K562 (cell line): ENCODE measurements at regions not wholly inside any gene's neighbourhood (a gene's known extent, or its start where the extent isn't known, plus 50 kb on each side); places are given as distances from the start of the nearest gene placed in this dataset.

ENCODE experiments used
- ATF1 ChIP-seq, 2 experiments: fragments of 450-650 bp in 1 of 2; IDR thresholded peaks; 2 replicates each; pipeline ENCODE4 v1.6.1; 2016; ENCODE audit warnings: missing compliant biosample characterization in 1 of 2, missing genetic modification characterization in 1 of 2
- CXXC5 ChIP-seq: fragments of 250-450 bp; sonication (Bioruptor Pico); IDR thresholded peaks from 2 replicates; pipeline ENCODE4 v1.8.0; 2022; ENCODE audit warnings: inconsistent platforms, mild to moderate bottlenecking, moderate library complexity
- MEIS2 ChIP-seq: fragments of 450-650 bp; IDR thresholded peaks from 2 replicates; pipeline ENCODE4 v1.6.1; 2014; ENCODE audit warnings: mild to moderate bottlenecking; ENCODE audit not compliant: partially characterized antibody
- MYNN ChIP-seq, 2 experiments: sonication (generic); formaldehyde crosslinking in 1 of 2; IDR thresholded peaks; 2 replicates each; pipeline versions ENCODE4 v1.5.0 to v1.6.1; 2016 to 2020; ENCODE audit warnings: antibody characterized with exemption in 1 of 2, missing genetic modification reagents in 1 of 2
- NUFIP1 ChIP-seq: fragments of 450-650 bp; IDR thresholded peaks from 2 replicates; pipeline ENCODE4 v1.6.1; 2018; ENCODE audit not compliant: partially characterized antibody
- RCOR1 ChIP-seq, 2 experiments: IDR thresholded peaks; 2 replicates each; pipeline ENCODE4 v1.6.1; 2012; ENCODE audit warnings: low read depth in 2 of 2, low read length in 2 of 2, borderline replicate concordance in 1 of 2, improper control_type of control experiment in 1 of 2
- RUNX1 ChIP-seq: sonication (generic); IDR thresholded peaks from 2 replicates; pipeline ENCODE4 v1.6.1; 2016; ENCODE audit warnings: antibody characterized with exemption, low read depth
- SIN3B ChIP-seq: fragments of 450-650 bp; IDR thresholded peaks from 2 replicates; pipeline ENCODE4 v1.6.1; 2017; ENCODE audit warnings: low read depth, mild to moderate bottlenecking, moderate library complexity
- SMAD3 ChIP-seq: fragments of 450-650 bp; formaldehyde crosslinking; conservative IDR thresholded peaks from 2 replicates; pipeline ENCODE4 v1.4.0; 2020; ENCODE audit warnings: mild to moderate bottlenecking
- SP2 ChIP-seq: IDR thresholded peaks from 2 replicates; pipeline ENCODE4 v1.6.1; 2011; ENCODE audit warnings: mild to moderate bottlenecking, low read depth, low read length, moderate library complexity; ENCODE audit not compliant: poor library complexity, severe bottlenecking; ENCODE audit errors: extremely low read depth
- TCF3 ChIP-seq: sonication (generic); formaldehyde crosslinking; IDR thresholded peaks from 2 replicates; pipeline ENCODE4 v1.4.0; 2020; ENCODE audit warnings: mild to moderate bottlenecking, missing genetic modification reagents
- TF ChIP-seq, protein P1 (sequence below): fragments of 250-450 bp; sonication (Bioruptor Pico); IDR thresholded peaks from 2 replicates; pipeline ENCODE4 v1.4.0; 2020; ENCODE audit warnings: borderline replicate concordance
- TF ChIP-seq, protein P2 (sequence below): fragments of 450-650 bp; conservative IDR thresholded peaks from 2 replicates; pipeline ENCODE4 v1.6.1; 2016; ENCODE audit warnings: missing genetic modification characterization, low read depth, mild to moderate bottlenecking, control low read depth, missing compliant biosample characterization
- TF ChIP-seq, protein P3 (sequence below): fragments of 250-450 bp; sonication (Bioruptor Pico); IDR thresholded peaks from 2 replicates; pipeline ENCODE4 v1.5.0; 2020; ENCODE audit warnings: mild to moderate bottlenecking
- TF ChIP-seq, protein P4 (sequence below): sonication (generic); formaldehyde crosslinking; IDR thresholded peaks from 2 replicates; pipeline ENCODE4 v1.4.0; 2020; ENCODE audit warnings: mild to moderate bottlenecking, missing genetic modification reagents
- TF ChIP-seq, protein P5 (sequence below): fragments of 450-650 bp; conservative IDR thresholded peaks from 2 replicates; pipeline ENCODE4 v1.6.1; 2016; ENCODE audit warnings: missing genetic modification characterization, low read depth, mild to moderate bottlenecking, missing compliant biosample characterization, moderate library complexity

DNA sequence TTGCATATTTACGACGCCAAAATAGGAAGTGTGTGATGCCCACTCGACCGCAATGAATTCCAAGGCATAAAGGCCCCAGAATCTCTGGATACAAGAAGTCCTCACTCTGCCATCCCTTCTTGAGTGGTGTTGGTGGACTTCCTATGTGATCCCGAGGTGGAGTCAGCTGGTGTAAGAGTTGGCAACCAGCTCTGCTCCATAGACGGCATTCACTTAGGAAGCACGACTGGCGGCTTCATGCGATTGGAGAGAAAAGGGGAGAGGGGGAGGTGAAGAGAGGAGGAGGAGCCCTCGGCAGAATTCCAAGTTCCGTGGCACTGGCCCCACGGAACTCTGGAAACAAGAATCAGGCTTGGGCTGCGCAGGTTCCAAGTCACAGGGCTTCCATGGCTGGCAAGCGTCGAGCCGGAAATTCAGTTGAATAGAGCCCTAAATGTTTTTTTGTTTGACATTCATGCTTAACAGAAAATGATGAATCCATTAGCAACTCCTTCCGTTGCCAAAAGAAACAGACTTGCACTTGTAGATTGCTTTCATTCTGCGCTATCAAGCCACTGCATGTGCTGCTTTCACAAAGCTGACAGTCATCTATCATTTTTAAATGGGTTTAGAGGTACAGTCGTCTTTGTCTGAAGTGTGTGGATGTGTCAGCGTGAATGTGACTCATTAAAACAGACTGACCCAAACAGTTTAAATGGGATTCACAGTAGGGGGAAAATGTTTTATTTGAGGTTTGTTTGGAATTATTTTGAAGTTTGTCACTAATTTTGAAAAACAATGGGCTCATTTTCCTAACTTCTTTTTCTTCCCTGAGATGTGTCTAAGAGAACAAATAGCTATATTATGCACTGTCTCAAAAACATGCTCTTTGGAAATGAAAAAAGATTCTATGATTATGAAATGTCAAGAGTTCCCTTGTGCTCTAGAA lies 428.3 kb upstream of the ATP11B start (continued):
- TF ChIP-seq, protein P1, sequence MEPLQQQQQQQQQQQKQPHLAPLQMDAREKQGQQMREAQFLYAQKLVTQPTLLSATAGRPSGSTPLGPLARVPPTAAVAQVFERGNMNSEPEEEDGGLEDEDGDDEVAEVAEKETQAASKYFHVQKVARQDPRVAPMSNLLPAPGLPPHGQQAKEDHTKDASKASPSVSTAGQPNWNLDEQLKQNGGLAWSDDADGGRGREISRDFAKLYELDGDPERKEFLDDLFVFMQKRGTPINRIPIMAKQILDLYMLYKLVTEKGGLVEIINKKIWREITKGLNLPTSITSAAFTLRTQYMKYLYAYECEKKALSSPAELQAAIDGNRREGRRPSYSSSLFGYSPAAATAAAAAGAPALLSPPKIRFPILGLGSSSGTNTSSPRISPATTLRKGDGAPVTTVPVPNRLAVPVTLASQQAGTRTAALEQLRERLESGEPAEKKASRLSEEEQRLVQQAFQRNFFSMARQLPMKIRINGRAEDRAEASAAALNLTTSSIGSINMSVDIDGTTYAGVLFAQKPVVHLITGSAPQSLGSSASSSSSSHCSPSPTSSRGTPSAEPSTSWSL: no peak
- no peak for TF ChIP-seq SMAD3 (CRISPR knock-in tag)
- TF ChIP-seq SIN3B: no peak
- TF ChIP-seq, protein P2, sequence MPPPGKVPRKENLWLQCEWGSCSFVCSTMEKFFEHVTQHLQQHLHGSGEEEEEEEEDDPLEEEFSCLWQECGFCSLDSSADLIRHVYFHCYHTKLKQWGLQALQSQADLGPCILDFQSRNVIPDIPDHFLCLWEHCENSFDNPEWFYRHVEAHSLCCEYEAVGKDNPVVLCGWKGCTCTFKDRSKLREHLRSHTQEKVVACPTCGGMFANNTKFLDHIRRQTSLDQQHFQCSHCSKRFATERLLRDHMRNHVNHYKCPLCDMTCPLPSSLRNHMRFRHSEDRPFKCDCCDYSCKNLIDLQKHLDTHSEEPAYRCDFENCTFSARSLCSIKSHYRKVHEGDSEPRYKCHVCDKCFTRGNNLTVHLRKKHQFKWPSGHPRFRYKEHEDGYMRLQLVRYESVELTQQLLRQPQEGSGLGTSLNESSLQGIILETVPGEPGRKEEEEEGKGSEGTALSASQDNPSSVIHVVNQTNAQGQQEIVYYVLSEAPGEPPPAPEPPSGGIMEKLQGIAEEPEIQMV: 0 out of 2 replicates have a peak, but pooled peaks have one; percentile 14
- peak; percentile 100 for TF ChIP-seq MEIS2
- no peak for TF ChIP-seq NUFIP1
- TF ChIP-seq RCOR1 (IDR thresholded peaks at IDR 0.05; ENCODE audit: borderline replicate concordance in 1 of 2, low read depth in 2 of 2, low read length in 2 of 2): peak in 1 of 2 experiments; percentile 71; a peak in 1 of 4 replicates
- TF ChIP-seq TCF3: peak; percentile 93
- TF ChIP-seq SP2: no peak
- TF ChIP-seq, protein P3, sequence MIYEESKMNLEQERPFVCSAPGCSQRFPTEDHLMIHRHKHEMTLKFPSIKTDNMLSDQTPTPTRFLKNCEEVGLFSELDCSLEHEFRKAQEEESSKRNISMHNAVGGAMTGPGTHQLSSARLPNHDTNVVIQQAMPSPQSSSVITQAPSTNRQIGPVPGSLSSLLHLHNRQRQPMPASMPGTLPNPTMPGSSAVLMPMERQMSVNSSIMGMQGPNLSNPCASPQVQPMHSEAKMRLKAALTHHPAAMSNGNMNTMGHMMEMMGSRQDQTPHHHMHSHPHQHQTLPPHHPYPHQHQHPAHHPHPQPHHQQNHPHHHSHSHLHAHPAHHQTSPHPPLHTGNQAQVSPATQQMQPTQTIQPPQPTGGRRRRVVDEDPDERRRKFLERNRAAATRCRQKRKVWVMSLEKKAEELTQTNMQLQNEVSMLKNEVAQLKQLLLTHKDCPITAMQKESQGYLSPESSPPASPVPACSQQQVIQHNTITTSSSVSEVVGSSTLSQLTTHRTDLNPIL (CRISPR knock-in tag): no peak
- 0 out of 2 replicates have a peak, but pooled peaks have one; percentile 41 for TF ChIP-seq MYNN (IDR thresholded peaks at IDR 0.05)
- no peak for TF ChIP-seq MYNN (CRISPR knock-in tag; IDR thresholded peaks at IDR 0.05)
- no peak for TF ChIP-seq ATF1 (CRISPR knock-in tag; IDR thresholded peaks at IDR 0.05)
- peak; percentile 50 for TF ChIP-seq ATF1 (tag; IDR thresholded peaks at IDR 0.05)
- TF ChIP-seq, protein P4, sequence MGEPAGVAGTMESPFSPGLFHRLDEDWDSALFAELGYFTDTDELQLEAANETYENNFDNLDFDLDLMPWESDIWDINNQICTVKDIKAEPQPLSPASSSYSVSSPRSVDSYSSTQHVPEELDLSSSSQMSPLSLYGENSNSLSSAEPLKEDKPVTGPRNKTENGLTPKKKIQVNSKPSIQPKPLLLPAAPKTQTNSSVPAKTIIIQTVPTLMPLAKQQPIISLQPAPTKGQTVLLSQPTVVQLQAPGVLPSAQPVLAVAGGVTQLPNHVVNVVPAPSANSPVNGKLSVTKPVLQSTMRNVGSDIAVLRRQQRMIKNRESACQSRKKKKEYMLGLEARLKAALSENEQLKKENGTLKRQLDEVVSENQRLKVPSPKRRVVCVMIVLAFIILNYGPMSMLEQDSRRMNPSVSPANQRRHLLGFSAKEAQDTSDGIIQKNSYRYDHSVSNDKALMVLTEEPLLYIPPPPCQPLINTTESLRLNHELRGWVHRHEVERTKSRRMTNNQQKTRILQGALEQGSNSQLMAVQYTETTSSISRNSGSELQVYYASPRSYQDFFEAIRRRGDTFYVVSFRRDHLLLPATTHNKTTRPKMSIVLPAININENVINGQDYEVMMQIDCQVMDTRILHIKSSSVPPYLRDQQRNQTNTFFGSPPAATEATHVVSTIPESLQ (CRISPR knock-in tag): no peak
- TF ChIP-seq, protein P5, sequence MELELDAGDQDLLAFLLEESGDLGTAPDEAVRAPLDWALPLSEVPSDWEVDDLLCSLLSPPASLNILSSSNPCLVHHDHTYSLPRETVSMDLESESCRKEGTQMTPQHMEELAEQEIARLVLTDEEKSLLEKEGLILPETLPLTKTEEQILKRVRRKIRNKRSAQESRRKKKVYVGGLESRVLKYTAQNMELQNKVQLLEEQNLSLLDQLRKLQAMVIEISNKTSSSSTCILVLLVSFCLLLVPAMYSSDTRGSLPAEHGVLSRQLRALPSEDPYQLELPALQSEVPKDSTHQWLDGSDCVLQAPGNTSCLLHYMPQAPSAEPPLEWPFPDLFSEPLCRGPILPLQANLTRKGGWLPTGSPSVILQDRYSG (tag): no peak; the same call in 1 of the 2 replicates
- 0 out of 2 replicates have a peak, but pooled peaks have one; percentile 29 for TF ChIP-seq RUNX1
- peak; percentile 65 for TF ChIP-seq CXXC5
